PC-3 (cell line): ENCODE measurements at regions not wholly inside any gene's neighbourhood (a gene's known extent, or its start where the extent isn't known, plus 50 kb on each side); places are given as distances from the start of the nearest gene placed in this dataset.

ENCODE experiments used
- EZH2 ChIP-seq: fragments of 300-600 bp; sonication (generic); IDR thresholded peaks from one replicate; pipeline ENCODE4 v1.6.1; 2017; ENCODE audit warnings: antibody characterized with exemption, mild to moderate bottlenecking, low read length; ENCODE audit not compliant: unreplicated experiment
- EZH2phosphoT487 ChIP-seq: fragments of 300-600 bp; sonication (generic); IDR thresholded peaks from 2 replicates; pipeline ENCODE4 v1.6.1; 2018; ENCODE audit warnings: mild to moderate bottlenecking, antibody characterized with exemption, low read length, borderline replicate concordance
- TF ChIP-seq, protein P1 (sequence below): fragments of 300-600 bp; sonication (generic); conservative IDR thresholded peaks from 2 replicates; pipeline ENCODE4 v1.5.1; 2017; ENCODE audit warnings: antibody characterized with exemption, low read depth, mild to moderate bottlenecking, low read length

DNA sequence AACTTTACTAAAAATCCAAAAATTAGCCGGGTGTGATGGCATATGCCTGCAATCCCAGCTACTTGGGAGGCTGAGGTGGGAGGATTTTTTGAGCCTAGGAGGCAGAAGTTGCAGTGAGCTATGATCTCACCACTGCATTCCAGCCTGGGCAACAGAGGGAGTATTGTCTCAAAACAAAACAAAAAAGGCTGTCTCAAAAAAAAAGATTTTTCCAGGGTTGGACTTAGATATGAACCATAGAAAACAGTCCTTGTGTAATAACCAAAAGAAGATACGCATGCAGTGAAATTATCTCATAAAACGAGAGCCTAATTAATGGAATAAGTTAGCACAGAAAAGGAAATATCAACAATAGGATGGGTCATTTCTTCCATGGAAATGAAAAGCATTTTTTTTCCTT lies 320.4 kb upstream of the RASGRP1 start:
- TF ChIP-seq, protein P1, sequence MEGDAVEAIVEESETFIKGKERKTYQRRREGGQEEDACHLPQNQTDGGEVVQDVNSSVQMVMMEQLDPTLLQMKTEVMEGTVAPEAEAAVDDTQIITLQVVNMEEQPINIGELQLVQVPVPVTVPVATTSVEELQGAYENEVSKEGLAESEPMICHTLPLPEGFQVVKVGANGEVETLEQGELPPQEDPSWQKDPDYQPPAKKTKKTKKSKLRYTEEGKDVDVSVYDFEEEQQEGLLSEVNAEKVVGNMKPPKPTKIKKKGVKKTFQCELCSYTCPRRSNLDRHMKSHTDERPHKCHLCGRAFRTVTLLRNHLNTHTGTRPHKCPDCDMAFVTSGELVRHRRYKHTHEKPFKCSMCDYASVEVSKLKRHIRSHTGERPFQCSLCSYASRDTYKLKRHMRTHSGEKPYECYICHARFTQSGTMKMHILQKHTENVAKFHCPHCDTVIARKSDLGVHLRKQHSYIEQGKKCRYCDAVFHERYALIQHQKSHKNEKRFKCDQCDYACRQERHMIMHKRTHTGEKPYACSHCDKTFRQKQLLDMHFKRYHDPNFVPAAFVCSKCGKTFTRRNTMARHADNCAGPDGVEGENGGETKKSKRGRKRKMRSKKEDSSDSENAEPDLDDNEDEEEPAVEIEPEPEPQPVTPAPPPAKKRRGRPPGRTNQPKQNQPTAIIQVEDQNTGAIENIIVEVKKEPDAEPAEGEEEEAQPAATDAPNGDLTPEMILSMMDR: no peak
- TF ChIP-seq EZH2phosphoT487: no peak
- TF ChIP-seq EZH2: no peak
